ENCODE measurements at regions not wholly inside any gene's neighbourhood (a gene's known extent, or its start where the extent isn't known, plus 50 kb on each side); places are given as distances from the start of the nearest gene placed in this dataset.

- peak in 1 of 2 donors; percentile 49 for DNase-seq
Observed at GRCh38 chr7:18320971-18321567, 174.5 kb upstream of the HDAC9 start.

- peak in 1 of 2 donors; percentile 15 for DNase-seq
Observed at GRCh38 chr7:18330548-18330947, 165.0 kb upstream of the HDAC9 start.

- DNase-seq, result no peak
Observed at GRCh38 chr7:18336626-18337025, 158.9 kb upstream of the HDAC9 start.

GRCh38 chr7:18337048-18337809 is 158.3 kb upstream of the HDAC9 start:
- DNase-seq, result peak in 1 of 2 donors; percentile 61

- no peak for DNase-seq
Observed at GRCh38 chr7:18338910-18339523, 156.5 kb upstream of the HDAC9 start.

GRCh38 chr7:18341756-18342155 is 153.8 kb upstream of the HDAC9 start:
- no peak for DNase-seq

GRCh38 chr7:18343047-18343446 is 152.5 kb upstream of the HDAC9 start:
- DNase-seq, result no peak

GRCh38 chr7:18344536-18344935 is 151.0 kb upstream of the HDAC9 start:
- no peak for DNase-seq

- peak in 1 of 2 donors; percentile 64 for DNase-seq
Observed at GRCh38 chr7:18345641-18346234, 149.8 kb upstream of the HDAC9 start.

- DNase-seq, result no peak
Observed at GRCh38 chr7:18347170-18347569, 148.4 kb upstream of the HDAC9 start.

GRCh38 chr7:18350678-18351077 is 144.9 kb upstream of the HDAC9 start:
- no peak for DNase-seq

GRCh38 chr7:18352339-18353255 is 143.0 kb upstream of the HDAC9 start:
- DNase-seq, result peak in 1 of 2 donors; percentile 23

GRCh38 chr7:18353339-18353738 is 142.2 kb upstream of the HDAC9 start:
- DNase-seq, result no peak

- no peak for DNase-seq
Observed at GRCh38 chr7:18354108-18355085, 141.2 kb upstream of the HDAC9 start.

- peak in 1 of 2 donors; percentile 50 for DNase-seq
Observed at GRCh38 chr7:18356191-18356645, 139.3 kb upstream of the HDAC9 start.

GRCh38 chr7:18357691-18358090 is 137.9 kb upstream of the HDAC9 start:
- no peak for DNase-seq

GRCh38 chr7:18361756-18362155 is 133.8 kb upstream of the HDAC9 start:
- no peak for DNase-seq

GRCh38 chr7:18363751-18364380 is 131.7 kb upstream of the HDAC9 start:
- no peak for DNase-seq

- DNase-seq, result no peak
Observed at GRCh38 chr7:18364396-18364795, 131.2 kb upstream of the HDAC9 start.

- no peak for DNase-seq
Observed at GRCh38 chr7:18366394-18366793, 129.2 kb upstream of the HDAC9 start.

- DNase-seq, result no peak
Observed at GRCh38 chr7:18369011-18369410, 126.5 kb upstream of the HDAC9 start.
